ENCODE measurements at regions not wholly inside any gene's neighbourhood (a gene's known extent, or its start where the extent isn't known, plus 50 kb on each side); places are given as distances from the start of the nearest gene placed in this dataset.

DNA sequence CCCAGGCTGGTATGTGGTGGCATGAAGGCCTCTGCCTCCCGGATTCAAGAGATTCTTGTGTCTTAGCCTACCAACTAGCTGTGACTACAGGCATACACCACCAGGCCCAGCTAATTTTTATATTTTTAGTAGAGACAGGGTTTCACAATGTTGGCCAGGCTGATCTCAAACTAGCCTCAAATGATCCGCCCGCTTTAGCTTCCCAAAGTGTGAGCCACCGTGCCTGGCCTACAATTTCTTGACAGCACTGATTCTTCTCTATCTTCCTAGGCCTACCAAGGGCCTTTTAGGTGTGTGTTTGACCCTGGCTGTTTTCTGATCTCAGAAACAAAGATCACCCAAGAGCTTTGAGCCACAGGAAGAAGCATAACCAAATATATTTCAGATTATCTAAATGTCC is 540.8 kb upstream of the ADAMTS5 start:
- no peak for DNase-seq (ENCODE audit: low spot score)

DNA sequence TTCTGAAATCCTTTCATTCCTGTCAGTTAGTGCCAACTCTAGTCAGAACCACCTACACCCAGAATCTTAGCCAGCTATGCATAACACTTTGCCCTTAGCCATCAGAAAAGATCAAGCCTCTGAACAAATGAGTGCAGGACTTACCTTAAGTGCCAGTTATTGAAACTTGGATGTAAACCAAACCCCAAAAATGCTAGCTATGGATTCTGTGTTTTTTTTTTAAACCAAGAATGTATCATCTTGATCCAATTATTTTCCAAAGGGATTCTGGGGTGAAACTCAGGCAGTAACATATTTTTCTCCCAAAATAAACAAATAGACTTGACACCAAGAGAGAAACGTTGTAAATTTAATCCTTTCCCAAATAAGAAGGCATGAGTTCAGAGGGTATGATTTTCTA is 538.6 kb upstream of the ADAMTS5 start:
- DNase-seq (ENCODE audit: low spot score), result no peak

DNA sequence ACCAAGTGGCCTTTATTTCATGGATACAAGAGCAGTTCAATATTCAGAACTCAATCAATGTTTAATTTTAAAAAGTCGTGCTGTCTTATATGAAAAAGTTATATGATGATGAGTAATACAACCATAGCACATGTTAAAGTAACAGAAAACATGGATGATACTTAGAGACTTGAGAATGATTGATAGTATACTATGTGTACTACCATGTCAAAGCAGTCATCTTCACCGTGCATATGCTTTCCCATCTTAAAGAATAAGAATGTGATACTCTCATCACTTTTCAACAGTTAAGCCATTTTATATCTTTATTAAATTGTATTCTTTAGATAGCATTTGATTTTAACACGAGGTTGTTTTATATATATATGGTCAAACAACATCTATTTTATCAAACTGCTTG is 535.9 kb upstream of the ADAMTS5 start:
- DNase-seq (ENCODE audit: low spot score), result no peak

DNA sequence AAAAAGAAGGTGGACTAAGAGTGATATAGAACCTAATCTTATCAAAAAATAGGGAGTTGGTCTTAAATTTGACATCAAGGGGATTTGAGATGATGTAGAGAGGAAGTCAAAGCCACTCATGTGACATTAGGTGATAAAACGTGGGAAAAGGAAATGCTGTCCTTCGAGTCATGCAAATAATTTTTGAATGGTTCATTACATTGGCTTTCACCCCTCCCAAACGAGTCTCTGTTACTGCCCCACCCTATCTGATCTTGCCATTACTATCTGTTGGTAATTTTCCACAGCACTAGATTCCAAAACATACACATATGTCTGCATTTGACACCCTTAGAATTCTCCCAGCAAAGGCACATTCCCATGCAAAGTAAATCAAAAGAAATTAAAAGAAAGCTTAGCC is 531.1 kb upstream of the ADAMTS5 start:
- DNase-seq (ENCODE audit: low spot score), result no peak

DNA sequence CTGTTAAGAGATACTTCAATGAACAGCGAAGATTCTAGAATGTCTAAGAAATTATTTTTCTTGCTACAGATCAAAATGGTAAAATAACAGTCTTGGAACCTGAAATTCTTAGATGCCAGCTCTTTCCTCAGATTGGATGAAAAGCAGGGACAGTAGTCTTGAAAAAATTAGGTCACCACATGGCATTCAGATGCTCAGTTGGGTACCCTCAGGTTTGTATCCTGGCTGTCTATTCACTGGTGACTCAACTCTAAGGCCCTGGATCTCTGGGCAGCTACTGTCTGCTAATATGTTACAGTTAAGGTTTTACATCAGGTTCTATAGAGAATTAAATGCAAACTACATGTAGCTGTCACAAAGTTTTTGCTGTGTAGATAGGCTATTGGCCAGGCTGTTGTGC is 528.9 kb upstream of the ADAMTS5 start:
- DNase-seq (ENCODE audit: low spot score), result no peak

DNA sequence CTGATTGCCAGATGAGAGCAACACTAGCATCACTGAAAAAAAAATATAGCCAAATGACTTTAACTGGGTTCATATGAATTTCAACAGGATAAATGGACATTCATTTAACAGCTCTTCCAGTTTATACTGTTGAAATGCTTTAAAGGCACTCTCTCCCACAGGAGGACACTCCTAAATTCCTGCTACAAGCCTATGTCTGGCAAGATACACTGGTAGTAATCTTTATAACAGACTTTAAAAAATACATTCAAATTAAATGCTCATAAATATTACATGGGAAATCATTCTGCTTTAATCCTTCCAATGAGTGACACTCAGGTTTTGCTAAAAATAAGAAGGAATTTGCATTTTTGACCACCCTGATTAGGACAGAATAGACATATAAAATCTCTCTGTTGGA is 526.7 kb upstream of the ADAMTS5 start:
- no peak for DNase-seq (ENCODE audit: low spot score)

DNA sequence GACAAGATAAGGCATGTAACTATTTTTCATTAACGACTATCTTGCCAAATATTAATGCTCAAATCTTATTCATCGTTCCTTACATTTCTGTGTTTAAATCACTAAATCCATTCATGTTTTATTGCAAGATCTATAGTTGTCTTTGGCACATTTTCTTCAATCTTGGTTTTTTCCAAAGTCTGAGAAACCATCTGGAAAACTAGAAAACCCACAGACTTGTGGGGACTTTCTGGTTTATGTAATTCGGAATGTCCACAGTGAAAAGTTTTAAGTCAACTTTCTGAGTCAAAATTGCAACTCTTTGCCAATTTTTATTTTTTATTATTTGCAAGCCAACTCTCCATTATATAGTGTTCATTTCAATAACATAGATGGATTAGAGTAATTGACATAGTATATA is 520.8 kb upstream of the ADAMTS5 start:
- DNase-seq (ENCODE audit: low spot score), result no peak

DNA sequence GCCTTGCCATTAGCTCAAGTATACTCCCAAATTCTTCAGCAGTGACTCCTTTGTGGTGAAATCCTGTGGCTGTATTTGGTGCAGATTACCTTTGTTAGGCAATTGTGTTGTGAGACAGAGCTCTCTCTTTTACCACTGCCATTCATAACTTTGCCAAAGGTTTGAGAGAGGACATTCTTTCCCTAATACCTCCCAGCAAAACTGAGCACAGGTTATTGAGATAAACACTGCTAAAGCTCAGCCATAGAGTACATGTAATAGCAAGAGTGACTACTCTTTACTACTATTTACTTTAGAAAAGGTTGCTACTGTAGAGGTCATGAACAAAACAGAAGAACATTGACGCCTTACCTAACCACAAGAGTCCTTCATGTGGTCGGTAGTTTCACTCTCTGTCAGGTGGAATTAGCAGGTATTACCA is 514.0 kb upstream of the ADAMTS5 start:
- DNase-seq (ENCODE audit: low spot score), result no peak

DNA sequence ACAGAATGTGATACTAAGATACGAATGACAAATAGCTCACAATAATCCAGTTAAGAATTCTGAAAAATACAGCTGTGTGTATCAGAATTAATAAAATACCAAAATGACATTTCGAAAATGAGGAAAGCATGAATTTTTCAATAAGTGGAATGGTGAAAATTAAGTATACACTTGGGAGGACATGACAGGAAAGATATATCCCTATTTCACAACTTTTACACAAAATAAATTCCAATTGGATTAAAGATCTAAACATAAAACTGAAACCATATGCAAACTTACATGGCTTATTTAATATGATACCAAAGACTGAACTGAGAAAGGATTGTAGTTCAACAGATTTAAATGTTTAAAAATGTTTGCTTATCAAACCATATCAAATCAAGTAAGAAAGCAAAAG is 510.4 kb upstream of the ADAMTS5 start:
- DNase-seq (ENCODE audit: low spot score), result no peak

DNA sequence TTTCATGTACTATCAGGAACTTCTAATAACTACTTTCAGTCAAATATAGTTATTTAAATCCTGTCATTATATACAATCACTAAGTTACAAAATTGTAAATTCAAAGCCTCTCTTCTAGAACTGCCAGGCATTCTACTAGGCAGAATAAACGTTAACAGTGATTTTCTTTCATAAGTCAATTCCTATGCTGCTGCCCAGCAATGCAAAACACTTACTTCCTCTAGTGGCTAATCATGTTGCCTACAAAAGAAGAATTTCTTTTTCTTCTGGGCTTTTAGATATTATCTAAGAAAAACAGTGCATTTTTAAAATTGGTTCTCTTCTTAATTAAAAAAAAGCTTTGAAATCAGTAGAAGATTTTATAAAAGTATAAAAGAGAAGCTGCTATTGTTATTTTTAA is 509.8 kb upstream of the ADAMTS5 start:
- DNase-seq (ENCODE audit: low spot score), result peak; percentile 30

DNA sequence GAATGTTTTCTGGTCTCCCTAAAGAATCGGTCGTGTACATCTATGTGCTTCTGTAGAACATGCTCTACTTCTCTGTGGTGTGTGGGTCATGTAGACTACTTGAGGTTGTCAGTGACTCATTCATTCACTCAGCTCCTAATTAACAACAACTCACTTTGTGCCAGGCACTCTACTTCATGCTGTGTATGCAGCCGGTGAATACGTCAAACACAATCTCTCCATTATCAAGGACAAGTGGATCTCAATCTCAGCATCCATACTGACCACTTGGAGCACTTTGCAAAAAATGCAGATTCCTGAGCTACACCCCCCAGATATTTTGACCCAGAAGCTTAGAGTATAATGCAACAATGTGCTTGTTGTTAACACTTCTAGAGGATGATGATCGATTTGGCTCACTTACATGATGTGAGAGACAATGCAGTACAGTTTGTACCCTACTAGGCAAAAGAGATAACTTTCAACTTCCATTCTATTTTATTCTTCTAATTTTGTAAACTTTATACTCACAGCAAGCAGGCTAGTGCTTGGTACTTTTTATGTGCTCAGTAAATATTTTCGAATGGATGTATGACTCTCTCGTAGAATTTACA is 508.6 kb upstream of the ADAMTS5 start:
- DNase-seq (ENCODE audit: low spot score), result no peak

DNA sequence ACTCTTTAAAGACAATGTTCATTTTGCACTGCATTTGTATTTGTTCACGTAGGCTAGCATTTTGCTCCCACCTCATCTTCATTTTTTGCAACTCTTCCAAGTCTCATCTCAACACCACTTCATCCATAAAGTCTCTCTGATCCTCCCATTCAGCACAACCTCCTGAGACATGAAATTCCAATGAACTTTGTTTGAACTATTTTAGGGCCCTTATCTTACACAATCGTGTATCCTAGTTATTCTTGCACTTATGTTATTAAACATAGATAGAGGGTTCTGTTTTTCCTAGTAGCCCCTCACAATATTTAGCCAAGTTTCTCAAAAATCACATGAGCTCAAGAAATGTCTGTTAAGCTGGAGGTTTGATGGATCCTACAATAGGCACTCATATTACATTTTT is 500.5 kb upstream of the ADAMTS5 start:
- no peak for DNase-seq (ENCODE audit: low spot score)

DNA sequence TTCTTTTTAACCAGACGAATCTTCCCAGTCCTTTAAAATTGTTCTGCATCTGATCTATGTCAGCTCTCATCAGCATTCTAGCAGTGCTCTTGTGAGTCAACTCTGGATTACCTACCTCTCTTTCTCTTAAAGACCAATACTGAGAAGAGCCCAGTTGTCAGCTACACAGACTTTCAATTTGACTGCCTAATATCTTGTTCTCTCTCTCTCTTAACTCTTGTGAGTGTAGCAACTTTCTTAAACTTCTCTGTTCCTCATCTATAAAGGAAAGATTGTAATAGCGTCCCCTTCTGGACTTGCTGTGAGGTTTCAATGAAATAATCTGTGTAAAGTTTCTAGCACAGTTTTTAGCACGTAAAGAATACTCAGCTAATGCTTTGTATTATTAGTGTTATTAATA is 499.3 kb upstream of the ADAMTS5 start:
- DNase-seq (ENCODE audit: low spot score), result no peak

DNA sequence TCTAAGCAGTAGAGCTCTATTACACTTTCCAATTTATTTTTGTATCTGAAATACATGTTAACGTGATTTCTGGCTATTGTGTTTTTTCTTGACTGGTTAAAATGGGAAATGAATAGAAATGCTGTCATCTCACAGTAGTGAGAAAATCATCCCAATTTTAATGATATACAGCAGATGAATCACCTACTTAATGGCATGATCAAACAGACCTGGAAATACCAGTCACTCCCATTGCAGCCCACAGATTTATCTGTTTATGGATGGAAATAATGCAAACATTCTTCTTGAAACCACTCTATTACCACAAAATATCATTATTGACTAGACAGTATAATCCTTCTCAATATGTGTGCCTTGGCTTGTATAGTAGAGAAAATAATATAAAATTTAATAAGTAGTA is 497.8 kb upstream of the ADAMTS5 start:
- peak; percentile 45 for DNase-seq (ENCODE audit: low spot score)

DNA sequence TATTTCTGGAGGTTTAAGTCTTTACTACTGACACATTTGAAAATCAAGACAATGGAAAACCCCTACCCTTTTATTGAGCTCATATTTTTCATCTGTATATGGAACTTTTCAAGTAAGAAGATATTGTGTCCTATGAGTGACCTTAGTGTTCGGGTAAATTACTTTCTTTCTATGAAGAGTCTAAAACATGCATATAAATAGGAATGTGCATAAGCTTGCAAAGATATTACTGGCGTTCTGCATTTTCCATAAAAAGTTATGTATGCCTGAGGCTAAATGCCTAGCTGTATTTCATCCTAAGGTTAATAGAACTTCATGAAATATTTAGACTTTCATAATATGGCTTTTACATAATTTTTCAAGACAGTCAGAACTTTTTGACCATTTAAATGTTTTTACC is 495.8 kb upstream of the ADAMTS5 start:
- no peak for DNase-seq (ENCODE audit: low spot score)

DNA sequence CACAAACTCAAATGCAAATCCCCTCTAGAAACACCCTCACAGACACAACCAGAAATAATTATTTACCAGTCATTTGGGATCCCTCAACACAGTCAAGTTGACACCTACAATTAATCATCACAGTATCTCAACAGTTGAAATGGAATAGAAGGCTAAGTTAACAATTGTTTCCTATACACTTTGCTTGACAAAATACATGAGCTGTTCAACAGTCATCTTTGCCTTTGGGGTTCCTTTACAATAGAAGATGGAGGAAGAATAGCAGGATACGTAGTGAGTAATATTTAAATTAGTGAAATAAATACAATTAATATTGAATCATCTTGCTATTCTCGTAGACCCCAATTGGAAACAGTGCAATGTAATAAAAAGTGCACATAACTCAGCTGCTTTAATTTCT is 487.3 kb upstream of the ADAMTS5 start:
- peak; percentile 88 for DNase-seq (ENCODE audit: low spot score)

DNA sequence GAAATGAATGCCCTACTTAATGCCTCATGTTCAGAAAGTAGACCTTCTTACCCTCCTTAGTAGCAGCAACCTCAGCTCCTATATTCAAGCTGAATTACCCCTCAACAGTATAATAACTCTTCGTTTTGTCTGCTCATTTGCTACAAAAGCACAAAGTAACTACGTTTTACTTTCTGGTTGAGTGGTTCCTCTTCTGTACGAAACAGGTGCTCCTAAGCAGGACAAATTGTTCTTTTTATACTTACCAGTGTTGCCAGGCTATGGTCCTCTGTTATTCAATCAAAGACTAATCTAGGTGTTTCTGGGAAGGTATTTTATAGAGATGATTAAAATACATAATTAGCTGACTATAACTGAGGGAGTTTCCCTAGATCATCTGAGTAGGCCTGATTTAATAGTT is 484.2 kb upstream of the ADAMTS5 start:
- DNase-seq (ENCODE audit: low spot score), result no peak

DNA sequence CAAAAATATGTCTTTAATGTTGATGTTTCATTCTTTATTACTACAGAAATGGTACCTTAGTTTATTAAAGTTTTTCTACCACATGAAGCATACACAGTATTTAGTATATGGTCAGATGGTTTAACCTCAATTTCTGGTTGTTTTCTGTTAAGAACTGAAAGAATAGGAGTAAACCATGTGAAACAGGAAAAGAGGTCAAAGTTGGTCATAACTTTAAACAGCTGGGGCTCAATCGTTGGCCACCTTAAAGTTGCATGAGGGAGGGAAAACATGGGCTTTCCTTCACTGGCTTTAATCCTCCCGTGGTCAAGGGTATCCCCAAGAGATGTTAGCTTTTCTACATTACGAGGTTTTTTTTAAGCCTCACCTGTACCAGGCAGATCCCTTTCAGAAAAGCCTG is 483.3 kb upstream of the ADAMTS5 start:
- no peak for DNase-seq (ENCODE audit: low spot score)

DNA sequence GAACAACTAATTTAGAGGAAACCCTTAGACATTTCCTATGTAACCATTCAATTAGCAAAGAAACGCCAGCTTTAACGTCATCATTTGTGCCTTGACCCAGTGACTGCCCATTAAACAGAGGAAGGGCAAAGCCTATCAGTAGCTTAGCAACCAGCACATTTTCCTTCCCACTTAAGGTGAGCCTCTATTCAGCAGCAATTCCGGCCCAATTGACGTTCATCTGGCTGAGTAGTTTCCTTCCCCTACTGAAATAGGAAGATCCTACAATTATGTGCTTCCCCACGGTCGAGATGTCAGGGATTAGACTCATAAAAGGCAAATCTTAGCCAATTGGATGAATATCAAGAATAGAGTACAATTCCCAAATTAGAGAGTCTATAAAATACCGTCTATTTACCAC is 482.1 kb upstream of the ADAMTS5 start:
- DNase-seq (ENCODE audit: low spot score), result peak; percentile 91

DNA sequence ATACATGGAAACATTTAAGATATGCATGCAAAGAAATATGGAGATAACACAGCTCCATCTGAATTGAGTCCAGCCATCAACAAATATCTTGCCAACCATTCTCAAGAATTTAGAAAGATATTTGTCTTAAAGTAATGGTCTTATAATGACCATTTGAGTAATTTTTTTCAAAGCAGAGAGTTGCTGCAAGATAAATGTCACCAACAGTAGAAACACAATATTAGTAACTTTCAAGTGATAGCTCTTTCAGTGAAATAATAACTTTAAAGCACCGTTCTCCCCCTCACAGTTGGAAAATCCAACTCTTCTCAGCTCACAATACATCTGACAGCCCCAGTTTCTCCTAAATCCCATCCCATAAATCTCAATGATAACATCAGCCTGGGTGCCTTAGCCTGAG is 481.0 kb upstream of the ADAMTS5 start:
- no peak for DNase-seq (ENCODE audit: low spot score)

DNA sequence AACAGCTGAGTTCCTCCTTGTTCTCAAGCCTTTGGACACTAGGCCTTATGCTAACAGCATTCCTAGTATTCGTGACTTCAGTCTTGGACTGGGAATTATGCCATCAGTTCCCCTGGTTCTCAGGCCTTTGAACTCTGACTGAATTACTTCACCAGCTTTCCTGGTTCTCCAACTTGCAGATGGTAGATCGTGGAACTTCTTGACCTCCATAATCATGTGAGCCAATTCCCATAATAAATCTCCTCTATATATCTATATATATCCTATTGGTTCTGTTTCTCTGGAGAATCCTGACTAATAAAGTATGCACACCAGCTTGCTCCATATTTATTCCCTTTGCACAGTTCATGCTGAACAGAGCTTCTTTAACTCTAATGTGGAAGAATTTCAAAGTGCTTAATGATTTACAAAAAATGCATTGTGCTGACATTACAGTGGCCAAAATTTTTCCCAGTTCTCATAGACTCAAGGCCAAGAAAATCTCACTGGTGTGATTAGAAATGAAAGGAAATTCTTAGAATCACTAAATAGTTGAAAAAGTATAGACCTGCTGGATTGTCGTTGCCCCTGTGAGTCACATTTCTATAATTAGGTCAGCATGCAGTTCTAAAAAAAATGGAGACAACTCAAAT is 462.9 kb upstream of the ADAMTS5 start:
- no peak for DNase-seq (ENCODE audit: low spot score)

DNA sequence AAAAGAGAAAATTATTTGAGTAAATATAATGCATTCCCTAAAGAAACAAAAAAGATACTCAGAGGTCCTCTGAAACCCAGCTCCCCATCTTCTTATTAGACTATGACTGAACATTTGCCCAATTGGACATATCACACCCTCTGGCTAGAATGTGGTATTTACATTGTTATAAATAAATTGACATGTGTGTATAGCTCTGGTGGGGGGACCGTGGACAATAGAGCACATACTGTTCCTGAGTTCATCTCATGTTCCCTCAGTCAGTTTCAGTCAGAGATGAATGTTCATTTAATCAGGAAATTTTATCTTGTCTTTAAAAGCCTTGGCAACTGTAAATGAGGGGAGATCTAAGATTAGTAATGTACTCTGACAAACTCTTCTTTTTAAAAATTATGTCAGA is 459.3 kb upstream of the ADAMTS5 start:
- no peak for DNase-seq (ENCODE audit: low spot score)

DNA sequence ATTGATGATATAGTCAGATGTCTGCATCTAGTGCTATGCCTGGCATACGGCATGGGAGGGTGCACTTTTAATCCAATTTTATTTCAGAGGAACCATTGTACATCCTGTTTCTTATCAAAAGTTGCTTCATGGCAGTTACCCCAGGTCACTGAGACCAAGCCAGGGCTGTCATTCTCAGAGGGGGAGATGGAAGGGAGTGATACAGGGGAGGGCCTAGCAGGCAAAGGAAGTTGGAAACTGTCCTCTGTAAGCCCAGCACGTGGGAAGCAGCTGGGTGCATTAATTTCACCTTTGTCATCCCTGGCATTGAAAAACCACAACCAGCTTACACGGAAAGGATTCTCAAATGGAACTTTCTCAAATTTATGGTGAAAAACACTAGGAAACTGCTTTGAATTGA is 458.7 kb upstream of the ADAMTS5 start:
- DNase-seq (ENCODE audit: low spot score), result no peak

DNA sequence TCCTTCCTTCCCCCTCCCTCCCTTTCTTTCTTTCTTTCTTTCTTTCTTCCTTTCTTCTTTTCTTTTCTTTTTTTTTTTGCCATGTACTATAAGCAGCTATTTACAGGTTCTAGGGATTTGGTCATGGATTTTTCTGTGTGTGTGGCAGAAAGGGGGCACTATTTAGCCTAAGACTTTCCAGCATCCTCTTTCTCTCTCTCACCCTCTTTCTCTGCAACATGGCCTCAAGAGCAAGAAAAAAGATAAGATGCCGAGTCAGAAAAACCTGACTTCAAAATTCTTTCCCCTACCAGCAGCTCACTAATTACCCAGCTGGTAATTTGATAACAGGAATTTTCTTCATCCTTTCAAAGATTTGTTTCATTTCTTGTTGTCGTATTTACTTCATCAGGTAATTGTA is 458.3 kb upstream of the ADAMTS5 start:
- no peak for DNase-seq (ENCODE audit: low spot score)

DNA sequence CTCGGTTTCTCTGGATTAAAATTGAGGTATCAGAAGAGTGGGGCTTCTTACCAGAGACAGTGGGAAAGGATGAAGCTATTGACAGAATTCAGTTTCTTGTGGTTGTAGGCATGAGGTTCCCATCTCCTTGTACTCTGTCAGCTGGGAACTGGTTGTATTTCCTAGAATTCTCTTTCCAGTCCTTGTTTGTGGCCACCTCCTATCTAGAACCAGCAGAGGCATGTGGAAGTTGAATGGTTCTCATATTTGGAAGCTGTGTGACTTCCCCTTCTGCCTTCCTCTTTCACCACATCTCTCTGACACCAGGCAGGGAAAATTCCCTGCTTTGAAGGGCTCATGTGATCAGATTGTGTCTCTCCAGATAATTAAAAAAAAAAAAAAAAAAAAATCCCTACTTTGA is 457.7 kb upstream of the ADAMTS5 start:
- no peak for DNase-seq (ENCODE audit: low spot score)
